ENCODE measurements at regions not wholly inside any gene's neighbourhood (a gene's known extent, or its start where the extent isn't known, plus 50 kb on each side); places are given as distances from the start of the nearest gene placed in this dataset.

- intact Hi-C loops (cut with micrococcal nuclease), result no loop called here
- no peak overlapping the region for H3K27ac ChIP-seq (replicated peaks)
- H3K4me1 ChIP-seq, result no peaks in the 10 kb centered on the region
- TF ChIP-seq CTCF (IDR thresholded peaks at IDR 0.05; ENCODE audit: borderline replicate concordance), result no peak
- H3K36me3 ChIP-seq, result no peaks in the 10 kb centered on the region
- no peak overlapping the region for H3K4me3 ChIP-seq
- H3K9me3 ChIP-seq (replicated peaks), result peaks cover 10% of the 10 kb centered on the region
- peaks cover 19% of the 10 kb centered on the region for H3K27me3 ChIP-seq (ENCODE audit: low read depth)
- no peak for DNase-seq
Observed at GRCh38 chr2:220057391-220057790, 430.0 kb downstream of the SLC4A3 start.

GRCh38 chr2:220057916-220058315 lies 430.5 kb downstream of the SLC4A3 start:
- H3K4me1 ChIP-seq, result no peaks in the 10 kb centered on the region

GRCh38 chr2:220064111-220065030 lies 436.9 kb downstream of the SLC4A3 start:
- H3K4me3 ChIP-seq, result no peak overlapping the region
- H3K27ac ChIP-seq (replicated peaks), result no peak overlapping the region
- H3K9me3 ChIP-seq (replicated peaks), result no peaks in the 10 kb centered on the region
- no peak for DNase-seq
- no peaks in the 10 kb centered on the region for H3K4me1 ChIP-seq
- peaks cover 20% of the 10 kb centered on the region for H3K27me3 ChIP-seq (ENCODE audit: low read depth)
- H3K36me3 ChIP-seq, result no peaks in the 10 kb centered on the region
- intact Hi-C loops (cut with micrococcal nuclease), result no loop called here
- TF ChIP-seq CTCF (IDR thresholded peaks at IDR 0.05; ENCODE audit: borderline replicate concordance), result no peak

More at GRCh38 chr2:220057916-220058315, 430.5 kb downstream of the SLC4A3 start:
- intact Hi-C loops (cut with micrococcal nuclease), result no loop called here
- no peak for TF ChIP-seq CTCF (IDR thresholded peaks at IDR 0.05; ENCODE audit: borderline replicate concordance)
- Histone ChIP-seq H3K27me3 (ENCODE audit: low read depth) (peaks cover 19% of the 10 kb centered on the region), H3K36me3 (no peaks in the 10 kb centered on the region), H3K27ac (replicated peaks) (no peak overlapping the region), H3K9me3 (replicated peaks) (peaks cover 10% of the 10 kb centered on the region), H3K4me3 (no peak overlapping the region)
- DNase-seq, result no peak

- Histone ChIP-seq H3K9me3 (replicated peaks) (no peaks in the 10 kb centered on the region), H3K36me3 (no peaks in the 10 kb centered on the region), H3K4me1 (no peaks in the 10 kb centered on the region), H3K4me3 (no peak overlapping the region), H3K27ac (replicated peaks) (no peak overlapping the region), H3K27me3 (ENCODE audit: low read depth) (peaks cover 16% of the 10 kb centered on the region)
- no peak for DNase-seq
- intact Hi-C loops (cut with micrococcal nuclease), result no loop called here
- no peak for TF ChIP-seq CTCF (IDR thresholded peaks at IDR 0.05; ENCODE audit: borderline replicate concordance)
Observed at GRCh38 chr2:220065581-220065980, 438.2 kb downstream of the SLC4A3 start.

GRCh38 chr2:220068846-220069245 lies 441.4 kb downstream of the SLC4A3 start:
- Histone ChIP-seq H3K4me3 (no peak overlapping the region), H3K9me3 (replicated peaks) (no peaks in the 10 kb centered on the region), H3K27ac (replicated peaks) (no peak overlapping the region), H3K4me1 (no peaks in the 10 kb centered on the region), H3K36me3 (no peaks in the 10 kb centered on the region), H3K27me3 (ENCODE audit: low read depth) (peaks cover 10% of the 10 kb centered on the region)
- intact Hi-C loops (cut with micrococcal nuclease), result no loop called here
- TF ChIP-seq CTCF (IDR thresholded peaks at IDR 0.05; ENCODE audit: borderline replicate concordance), result no peak
- no peak for DNase-seq
